ENCODE measurements at regions not wholly inside any gene's neighbourhood (a gene's known extent, or its start where the extent isn't known, plus 50 kb on each side); places are given as distances from the start of the nearest gene placed in this dataset.
"Not testable (repeated sequence)": the region's sequence is repeated elsewhere in the genome, so short reads cannot be mapped to it uniquely, and the experiment has no call there.

GRCh38 chr2:216932113-216932862, 72.4 kb upstream of the TNP1 start:
- Histone ChIP-seq H3K4me3 (ENCODE audit: control extremely low read depth in 1 of 5, extremely low read depth in 1 of 5, insufficient read depth in 1 of 5, low read depth in 2 of 5, low read length in 4 of 5) (no peak overlapping the region), H3K9me3 (ENCODE audit: control extremely low read depth in 1 of 3, control insufficient read depth in 2 of 3, insufficient read depth in 1 of 3, low read length in 2 of 3) (no peaks in the 10 kb centered on the region), H4K20me1 (ENCODE audit: control insufficient read depth, insufficient read depth, low read length, poor library complexity, severe bottlenecking) (no peaks in the 10 kb centered on the region), H3K4me2 (replicated peaks; ENCODE audit: low read depth, low read length, poor library complexity, severe bottlenecking) (no peak overlapping the region), H3K27ac (ENCODE audit: low read length in 2 of 2) (no peak overlapping the region), H2AFZ (ENCODE audit: insufficient read depth, low read depth, low read length, poor library complexity, severe bottlenecking) (no peak overlapping the region), H3K27me3 (replicated peaks in 1 of 4; ENCODE audit: control extremely low read depth in 1 of 4, control insufficient read depth in 3 of 4, insufficient read depth in 4 of 4, low read length in 3 of 4) (no peaks in the 10 kb centered on the region), H3K9ac (ENCODE audit: low read length) (no peak overlapping the region), H3K79me2 (ENCODE audit: control insufficient read depth, insufficient read depth, low read length) (no peaks in the 10 kb centered on the region), H3K4me1 (ENCODE audit: control insufficient read depth in 2 of 2, insufficient read depth in 2 of 2, low read length in 2 of 2) (no peaks in the 10 kb centered on the region), H3K36me3 (replicated peaks in 1 of 2; ENCODE audit: control extremely low read depth in 1 of 2, control insufficient read depth in 1 of 2, extremely low read depth in 1 of 2, insufficient read depth in 2 of 2, low read length in 1 of 2) (no peaks in the 10 kb centered on the region)
- DNase-seq (no peak), ATAC-seq (ENCODE audit: low read depth) (no peak)
- no peak overlapping the region for H3K27ac Mint-ChIP-seq
- CTCF ChIA-PET = no interaction called here
- H3K4me1 Mint-ChIP-seq = no peaks in the 10 kb centered on the region
- H3K4me3 Mint-ChIP-seq = no peak overlapping the region
- no peaks in the 10 kb centered on the region for H3K9me3 Mint-ChIP-seq (ENCODE audit: insufficient read depth)
- TF ChIP-seq CTCF (IDR thresholded peaks at IDR 0.05) = no peak
- no peak for TF ChIP-seq EZH2 (IDR thresholded peaks at IDR 0.05; ENCODE audit: borderline replicate concordance, insufficient read depth, low read depth, low read length, poor library complexity, severe bottlenecking)
- POLR2A ChIA-PET = no interaction called here
- WGBS (ENCODE audit: insufficient coverage) = 90% methylated on average over 1 of the region's 2 CpGs
- peaks cover 9% of the 10 kb centered on the region for H3K27me3 Mint-ChIP-seq
- intact Hi-C loops (cut with micrococcal nuclease) = no loop called here

GRCh38 chr2:216930716-216931115, 70.9 kb upstream of the TNP1 start:
- no peaks in the 10 kb centered on the region for H3K79me2 ChIP-seq (ENCODE audit: control insufficient read depth, insufficient read depth, low read length)
- H3K27ac Mint-ChIP-seq = no peak overlapping the region
- no peaks in the 10 kb centered on the region for H3K4me1 ChIP-seq (ENCODE audit: control insufficient read depth in 2 of 2, insufficient read depth in 2 of 2, low read length in 2 of 2)
- no peak overlapping the region for H3K27ac ChIP-seq (ENCODE audit: low read length in 2 of 2)
- DNase-seq (no peak), ATAC-seq (ENCODE audit: low read depth) (no peak)
- no peak overlapping the region for H2AFZ ChIP-seq (ENCODE audit: insufficient read depth, low read depth, low read length, poor library complexity, severe bottlenecking)
- H3K27me3 ChIP-seq (replicated peaks in 1 of 4; ENCODE audit: control extremely low read depth in 1 of 4, control insufficient read depth in 3 of 4, insufficient read depth in 4 of 4, low read length in 3 of 4) = no peaks in the 10 kb centered on the region
- H3K9me3 ChIP-seq (ENCODE audit: control extremely low read depth in 1 of 3, control insufficient read depth in 2 of 3, insufficient read depth in 1 of 3, low read length in 2 of 3) = no peaks in the 10 kb centered on the region
- no peak overlapping the region for H3K4me2 ChIP-seq (replicated peaks; ENCODE audit: low read depth, low read length, poor library complexity, severe bottlenecking)
- no peaks in the 10 kb centered on the region for H4K20me1 ChIP-seq (ENCODE audit: control insufficient read depth, insufficient read depth, low read length, poor library complexity, severe bottlenecking)
- H3K36me3 ChIP-seq (replicated peaks in 1 of 2; ENCODE audit: control extremely low read depth in 1 of 2, control insufficient read depth in 1 of 2, extremely low read depth in 1 of 2, insufficient read depth in 2 of 2, low read length in 1 of 2) = no peaks in the 10 kb centered on the region
- WGBS (ENCODE audit: insufficient coverage) = 82% methylated on average over 1 of the region's 2 CpGs
- H3K9ac ChIP-seq (ENCODE audit: low read length) = no peak overlapping the region
- TF ChIP-seq EZH2 (IDR thresholded peaks at IDR 0.05; ENCODE audit: borderline replicate concordance, insufficient read depth, low read depth, low read length, poor library complexity, severe bottlenecking) = no peak
- no peaks in the 10 kb centered on the region for H3K4me1 Mint-ChIP-seq
- no peaks in the 10 kb centered on the region for H3K9me3 Mint-ChIP-seq (ENCODE audit: insufficient read depth)
- peaks cover 4% of the 10 kb centered on the region for H3K27me3 Mint-ChIP-seq
- ChIA-PET POLR2A (no interaction called here), CTCF (no interaction called here)
- intact Hi-C loops (cut with micrococcal nuclease) = no loop called here
- H3K4me3 Mint-ChIP-seq = no peak overlapping the region
- H3K4me3 ChIP-seq (ENCODE audit: control extremely low read depth in 1 of 5, extremely low read depth in 1 of 5, insufficient read depth in 1 of 5, low read depth in 2 of 5, low read length in 4 of 5) = no peak overlapping the region

- H3K9me3 Mint-ChIP-seq (ENCODE audit: insufficient read depth); H3K9ac ChIP-seq (ENCODE audit: low read length); H4K20me1 ChIP-seq (ENCODE audit: control insufficient read depth, insufficient read depth, low read length, poor library complexity, severe bottlenecking); H2AFZ ChIP-seq (ENCODE audit: insufficient read depth, low read depth, low read length, poor library complexity, severe bottlenecking); H3K4me3 ChIP-seq (ENCODE audit: control extremely low read depth in 1 of 5, extremely low read depth in 1 of 5, insufficient read depth in 1 of 5, low read depth in 2 of 5, low read length in 4 of 5); H3K36me3 ChIP-seq (replicated peaks in 1 of 2; ENCODE audit: control extremely low read depth in 1 of 2, control insufficient read depth in 1 of 2, extremely low read depth in 1 of 2, insufficient read depth in 2 of 2, low read length in 1 of 2); H3K4me2 ChIP-seq (replicated peaks; ENCODE audit: low read depth, low read length, poor library complexity, severe bottlenecking); H3K9me3 ChIP-seq (ENCODE audit: control extremely low read depth in 1 of 3, control insufficient read depth in 2 of 3, insufficient read depth in 1 of 3, low read length in 2 of 3); POLR2A ChIA-PET; intact Hi-C loops (cut with micrococcal nuclease); H3K27ac ChIP-seq (ENCODE audit: low read length in 2 of 2); H3K27me3 Mint-ChIP-seq; CTCF ChIA-PET; H3K4me3 Mint-ChIP-seq; H3K27ac Mint-ChIP-seq; ATAC-seq (ENCODE audit: low read depth); H3K4me1 ChIP-seq (ENCODE audit: control insufficient read depth in 2 of 2, insufficient read depth in 2 of 2, low read length in 2 of 2); H3K4me1 Mint-ChIP-seq; H3K27me3 ChIP-seq (replicated peaks in 1 of 4; ENCODE audit: control extremely low read depth in 1 of 4, control insufficient read depth in 3 of 4, insufficient read depth in 4 of 4, low read length in 3 of 4); DNase-seq; H3K79me2 ChIP-seq (ENCODE audit: control insufficient read depth, insufficient read depth, low read length): not testable (repeated sequence)
- no CpG with 5 or more reads among the region's 4 CpGs for WGBS (ENCODE audit: insufficient coverage)
Measured at GRCh38 chr2:216929338-216929737, 69.5 kb upstream of the TNP1 start.
